ENCODE measurements at regions not wholly inside any gene's neighbourhood (a gene's known extent, or its start where the extent isn't known, plus 50 kb on each side); places are given as distances from the start of the nearest gene placed in this dataset.

DNA sequence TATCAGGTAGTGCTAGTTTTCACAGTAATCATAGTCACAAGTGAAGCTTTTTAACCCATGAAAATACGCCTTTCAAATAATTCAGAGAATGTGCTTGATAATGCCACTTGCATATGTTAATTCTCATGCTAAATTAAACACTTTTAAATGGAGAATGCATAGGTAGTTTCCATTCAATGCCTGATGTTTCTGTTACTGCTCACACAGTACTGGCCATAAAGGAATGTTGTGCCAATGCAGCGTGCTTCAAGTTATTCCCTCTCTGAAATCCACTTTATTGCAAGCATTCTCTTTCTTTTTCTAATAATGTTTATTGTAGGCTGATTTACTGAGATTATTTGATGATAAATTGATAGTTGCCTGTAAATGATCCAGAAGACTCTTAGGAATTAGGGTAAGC, 513.0 kb upstream of the KLF12 start (continued):
- TF ChIP-seq, protein P1, sequence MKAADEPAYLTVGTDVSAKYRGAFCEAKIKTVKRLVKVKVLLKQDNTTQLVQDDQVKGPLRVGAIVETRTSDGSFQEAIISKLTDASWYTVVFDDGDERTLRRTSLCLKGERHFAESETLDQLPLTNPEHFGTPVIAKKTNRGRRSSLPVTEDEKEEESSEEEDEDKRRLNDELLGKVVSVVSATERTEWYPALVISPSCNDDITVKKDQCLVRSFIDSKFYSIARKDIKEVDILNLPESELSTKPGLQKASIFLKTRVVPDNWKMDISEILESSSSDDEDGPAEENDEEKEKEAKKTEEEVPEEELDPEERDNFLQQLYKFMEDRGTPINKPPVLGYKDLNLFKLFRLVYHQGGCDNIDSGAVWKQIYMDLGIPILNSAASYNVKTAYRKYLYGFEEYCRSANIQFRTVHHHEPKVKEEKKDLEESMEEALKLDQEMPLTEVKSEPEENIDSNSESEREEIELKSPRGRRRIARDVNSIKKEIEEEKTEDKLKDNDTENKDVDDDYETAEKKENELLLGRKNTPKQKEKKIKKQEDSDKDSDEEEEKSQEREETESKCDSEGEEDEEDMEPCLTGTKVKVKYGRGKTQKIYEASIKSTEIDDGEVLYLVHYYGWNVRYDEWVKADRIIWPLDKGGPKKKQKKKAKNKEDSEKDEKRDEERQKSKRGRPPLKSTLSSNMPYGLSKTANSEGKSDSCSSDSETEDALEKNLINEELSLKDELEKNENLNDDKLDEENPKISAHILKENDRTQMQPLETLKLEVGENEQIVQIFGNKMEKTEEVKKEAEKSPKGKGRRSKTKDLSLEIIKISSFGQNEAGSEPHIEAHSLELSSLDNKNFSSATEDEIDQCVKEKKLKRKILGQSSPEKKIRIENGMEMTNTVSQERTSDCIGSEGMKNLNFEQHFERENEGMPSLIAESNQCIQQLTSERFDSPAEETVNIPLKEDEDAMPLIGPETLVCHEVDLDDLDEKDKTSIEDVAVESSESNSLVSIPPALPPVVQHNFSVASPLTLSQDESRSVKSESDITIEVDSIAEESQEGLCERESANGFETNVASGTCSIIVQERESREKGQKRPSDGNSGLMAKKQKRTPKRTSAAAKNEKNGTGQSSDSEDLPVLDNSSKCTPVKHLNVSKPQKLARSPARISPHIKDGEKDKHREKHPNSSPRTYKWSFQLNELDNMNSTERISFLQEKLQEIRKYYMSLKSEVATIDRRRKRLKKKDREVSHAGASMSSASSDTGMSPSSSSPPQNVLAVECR (CRISPR knock-in tag; IDR thresholded peaks at IDR 0.05; ENCODE audit: borderline replicate concordance): no peak
- TF ChIP-seq, protein P2, sequence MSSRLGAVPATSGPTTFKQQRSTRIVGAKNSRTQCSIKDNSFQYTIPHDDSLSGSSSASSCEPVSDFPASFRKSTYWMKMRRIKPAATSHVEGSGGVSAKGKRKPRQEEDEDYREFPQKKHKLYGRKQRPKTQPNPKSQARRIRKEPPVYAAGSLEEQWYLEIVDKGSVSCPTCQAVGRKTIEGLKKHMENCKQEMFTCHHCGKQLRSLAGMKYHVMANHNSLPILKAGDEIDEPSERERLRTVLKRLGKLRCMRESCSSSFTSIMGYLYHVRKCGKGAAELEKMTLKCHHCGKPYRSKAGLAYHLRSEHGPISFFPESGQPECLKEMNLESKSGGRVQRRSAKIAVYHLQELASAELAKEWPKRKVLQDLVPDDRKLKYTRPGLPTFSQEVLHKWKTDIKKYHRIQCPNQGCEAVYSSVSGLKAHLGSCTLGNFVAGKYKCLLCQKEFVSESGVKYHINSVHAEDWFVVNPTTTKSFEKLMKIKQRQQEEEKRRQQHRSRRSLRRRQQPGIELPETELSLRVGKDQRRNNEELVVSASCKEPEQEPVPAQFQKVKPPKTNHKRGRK (CRISPR knock-in tag; IDR thresholded peaks at IDR 0.05): no peak
- TF ChIP-seq RFXANK (CRISPR knock-in tag; IDR thresholded peaks at IDR 0.05) (no peak), ELF1 (CRISPR knock-in tag; IDR thresholded peaks at IDR 0.05) (no peak), ZNF766 (CRISPR knock-in tag; IDR thresholded peaks at IDR 0.05; ENCODE audit: borderline replicate concordance) (no peak), ZNF329 (CRISPR knock-in tag; IDR thresholded peaks at IDR 0.05; ENCODE audit: low read depth) (no peak), DPF2 (CRISPR knock-in tag; IDR thresholded peaks at IDR 0.05; ENCODE audit: borderline replicate concordance, low read depth) (no peak), ZNF605 (CRISPR knock-in tag; IDR thresholded peaks at IDR 0.05) (no peak)
- TF ChIP-seq, protein P3, sequence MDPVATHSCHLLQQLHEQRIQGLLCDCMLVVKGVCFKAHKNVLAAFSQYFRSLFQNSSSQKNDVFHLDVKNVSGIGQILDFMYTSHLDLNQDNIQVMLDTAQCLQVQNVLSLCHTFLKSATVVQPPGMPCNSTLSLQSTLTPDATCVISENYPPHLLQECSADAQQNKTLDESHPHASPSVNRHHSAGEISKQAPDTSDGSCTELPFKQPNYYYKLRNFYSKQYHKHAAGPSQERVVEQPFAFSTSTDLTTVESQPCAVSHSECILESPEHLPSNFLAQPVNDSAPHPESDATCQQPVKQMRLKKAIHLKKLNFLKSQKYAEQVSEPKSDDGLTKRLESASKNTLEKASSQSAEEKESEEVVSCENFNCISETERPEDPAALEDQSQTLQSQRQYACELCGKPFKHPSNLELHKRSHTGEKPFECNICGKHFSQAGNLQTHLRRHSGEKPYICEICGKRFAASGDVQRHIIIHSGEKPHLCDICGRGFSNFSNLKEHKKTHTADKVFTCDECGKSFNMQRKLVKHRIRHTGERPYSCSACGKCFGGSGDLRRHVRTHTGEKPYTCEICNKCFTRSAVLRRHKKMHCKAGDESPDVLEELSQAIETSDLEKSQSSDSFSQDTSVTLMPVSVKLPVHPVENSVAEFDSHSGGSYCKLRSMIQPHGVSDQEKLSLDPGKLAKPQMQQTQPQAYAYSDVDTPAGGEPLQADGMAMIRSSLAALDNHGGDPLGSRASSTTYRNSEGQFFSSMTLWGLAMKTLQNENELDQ (CRISPR knock-in tag; IDR thresholded peaks at IDR 0.05; ENCODE audit: borderline replicate concordance): no peak
- TF ChIP-seq, protein P4, sequence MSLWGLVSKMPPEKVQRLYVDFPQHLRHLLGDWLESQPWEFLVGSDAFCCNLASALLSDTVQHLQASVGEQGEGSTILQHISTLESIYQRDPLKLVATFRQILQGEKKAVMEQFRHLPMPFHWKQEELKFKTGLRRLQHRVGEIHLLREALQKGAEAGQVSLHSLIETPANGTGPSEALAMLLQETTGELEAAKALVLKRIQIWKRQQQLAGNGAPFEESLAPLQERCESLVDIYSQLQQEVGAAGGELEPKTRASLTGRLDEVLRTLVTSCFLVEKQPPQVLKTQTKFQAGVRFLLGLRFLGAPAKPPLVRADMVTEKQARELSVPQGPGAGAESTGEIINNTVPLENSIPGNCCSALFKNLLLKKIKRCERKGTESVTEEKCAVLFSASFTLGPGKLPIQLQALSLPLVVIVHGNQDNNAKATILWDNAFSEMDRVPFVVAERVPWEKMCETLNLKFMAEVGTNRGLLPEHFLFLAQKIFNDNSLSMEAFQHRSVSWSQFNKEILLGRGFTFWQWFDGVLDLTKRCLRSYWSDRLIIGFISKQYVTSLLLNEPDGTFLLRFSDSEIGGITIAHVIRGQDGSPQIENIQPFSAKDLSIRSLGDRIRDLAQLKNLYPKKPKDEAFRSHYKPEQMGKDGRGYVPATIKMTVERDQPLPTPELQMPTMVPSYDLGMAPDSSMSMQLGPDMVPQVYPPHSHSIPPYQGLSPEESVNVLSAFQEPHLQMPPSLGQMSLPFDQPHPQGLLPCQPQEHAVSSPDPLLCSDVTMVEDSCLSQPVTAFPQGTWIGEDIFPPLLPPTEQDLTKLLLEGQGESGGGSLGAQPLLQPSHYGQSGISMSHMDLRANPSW (CRISPR knock-in tag; IDR thresholded peaks at IDR 0.05; ENCODE audit: borderline replicate concordance): no peak
- TF ChIP-seq, protein P5, sequence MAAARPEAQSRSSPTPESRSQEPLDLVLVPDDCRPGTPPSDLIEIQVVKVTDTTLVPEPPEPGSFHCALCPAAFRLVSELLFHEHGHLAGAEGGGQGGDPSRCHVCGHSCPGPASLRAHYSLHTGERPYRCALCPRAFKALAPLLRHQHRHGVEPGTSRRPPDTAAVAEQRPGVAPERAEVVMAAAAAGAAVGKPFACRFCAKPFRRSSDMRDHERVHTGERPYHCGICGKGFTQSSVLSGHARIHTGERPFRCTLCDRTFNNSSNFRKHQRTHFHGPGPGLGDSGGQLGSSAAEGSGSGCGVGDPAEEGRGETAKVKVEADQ (CRISPR knock-in tag; IDR thresholded peaks at IDR 0.05; ENCODE audit: borderline replicate concordance): no peak
